ENCODE measurements at regions not wholly inside any gene's neighbourhood (a gene's known extent, or its start where the extent isn't known, plus 50 kb on each side); places are given as distances from the start of the nearest gene placed in this dataset.

DNA sequence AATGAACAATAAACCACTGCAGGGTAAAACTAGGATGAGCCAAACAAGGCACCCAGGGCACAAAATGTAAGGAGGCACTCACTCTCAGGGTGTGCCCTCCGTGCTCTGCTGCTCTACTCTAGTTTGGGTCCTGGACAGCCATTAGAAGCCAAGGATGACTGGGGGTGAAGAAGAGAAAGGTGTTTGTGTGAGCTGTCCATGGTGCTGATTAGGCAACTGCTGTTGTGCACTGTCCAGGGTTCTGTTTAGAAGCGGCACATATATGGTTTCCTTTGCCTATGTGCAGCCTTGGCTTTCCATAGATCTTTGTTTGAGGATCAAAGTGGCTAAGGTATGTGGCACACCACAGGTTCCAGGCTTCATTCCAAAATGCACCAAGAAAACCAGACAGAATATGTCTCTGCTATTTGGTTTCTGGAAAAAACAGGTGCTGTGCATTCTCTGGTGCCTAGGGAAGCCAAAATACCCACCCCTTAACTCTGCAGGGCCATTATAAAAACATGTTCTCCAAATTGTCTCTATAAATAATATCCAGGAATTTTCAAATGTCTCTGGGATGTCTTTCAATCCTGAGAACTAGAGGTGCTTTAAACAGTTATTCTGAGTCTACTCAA, 123.5 kb downstream of the CBLN1 start:
- TF ChIP-seq, protein P1, sequence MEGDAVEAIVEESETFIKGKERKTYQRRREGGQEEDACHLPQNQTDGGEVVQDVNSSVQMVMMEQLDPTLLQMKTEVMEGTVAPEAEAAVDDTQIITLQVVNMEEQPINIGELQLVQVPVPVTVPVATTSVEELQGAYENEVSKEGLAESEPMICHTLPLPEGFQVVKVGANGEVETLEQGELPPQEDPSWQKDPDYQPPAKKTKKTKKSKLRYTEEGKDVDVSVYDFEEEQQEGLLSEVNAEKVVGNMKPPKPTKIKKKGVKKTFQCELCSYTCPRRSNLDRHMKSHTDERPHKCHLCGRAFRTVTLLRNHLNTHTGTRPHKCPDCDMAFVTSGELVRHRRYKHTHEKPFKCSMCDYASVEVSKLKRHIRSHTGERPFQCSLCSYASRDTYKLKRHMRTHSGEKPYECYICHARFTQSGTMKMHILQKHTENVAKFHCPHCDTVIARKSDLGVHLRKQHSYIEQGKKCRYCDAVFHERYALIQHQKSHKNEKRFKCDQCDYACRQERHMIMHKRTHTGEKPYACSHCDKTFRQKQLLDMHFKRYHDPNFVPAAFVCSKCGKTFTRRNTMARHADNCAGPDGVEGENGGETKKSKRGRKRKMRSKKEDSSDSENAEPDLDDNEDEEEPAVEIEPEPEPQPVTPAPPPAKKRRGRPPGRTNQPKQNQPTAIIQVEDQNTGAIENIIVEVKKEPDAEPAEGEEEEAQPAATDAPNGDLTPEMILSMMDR (IDR thresholded peaks at IDR 0.05) = no peak
- no peak for TF ChIP-seq POLR2A (IDR thresholded peaks at IDR 0.05)
